ENCODE measurements at regions not wholly inside any gene's neighbourhood (a gene's known extent, or its start where the extent isn't known, plus 50 kb on each side); places are given as distances from the start of the nearest gene placed in this dataset.

GRCh38 chr19:27529158-27529557 lies 1683.8 kb downstream of the UQCRFS1 start:
- Mint-ChIP-seq H3K4me3 (no peak overlapping the region), H3K36me3 (peaks cover 52% of the 10 kb centered on the region), H3K9me3 (peaks cover 31% of the 10 kb centered on the region), H3K27ac (no peak overlapping the region), H3K4me1 (ENCODE audit: low read depth in 2 of 2) (no peaks in the 10 kb centered on the region), H3K27me3 (no peaks in the 10 kb centered on the region)
- ATAC-seq (no peak), DNase-seq (ENCODE audit: low spot score) (no peak)

GRCh38 chr19:27522223-27522622 lies 1690.7 kb downstream of the UQCRFS1 start:
- no peak for ATAC-seq
- H3K27ac Mint-ChIP-seq: no peak overlapping the region
- H3K36me3 Mint-ChIP-seq: peaks cover 13% of the 10 kb centered on the region
- H3K9me3 Mint-ChIP-seq: peaks cover 22% of the 10 kb centered on the region
- H3K4me1 Mint-ChIP-seq (ENCODE audit: low read depth in 2 of 2): no peaks in the 10 kb centered on the region
- DNase-seq (ENCODE audit: low spot score): no peak
- H3K4me3 Mint-ChIP-seq: no peak overlapping the region
- no peaks in the 10 kb centered on the region for H3K27me3 Mint-ChIP-seq

All from natural killer cell treated with Interleukin-12 subunit alpha and Interleukin-12 subunit beta and Interleukin-15 and Interleukin-18, amount 100 ng/mL, for 72 hours (primary cell).